ENCODE measurements at regions not wholly inside any gene's neighbourhood (a gene's known extent, or its start where the extent isn't known, plus 50 kb on each side); places are given as distances from the start of the nearest gene placed in this dataset.

- DNase-seq: no peak
Measured at GRCh38 chr2:550860-551567, 126.2 kb downstream of the TMEM18 start.

GRCh38 chr2:545711-546650, 131.2 kb downstream of the TMEM18 start:
- no peak for DNase-seq

GRCh38 chr2:545228-545627, 132.0 kb downstream of the TMEM18 start:
- no peak for DNase-seq

- no peak for DNase-seq
Measured at GRCh38 chr2:538646-539045, 138.6 kb downstream of the TMEM18 start.

DNA sequence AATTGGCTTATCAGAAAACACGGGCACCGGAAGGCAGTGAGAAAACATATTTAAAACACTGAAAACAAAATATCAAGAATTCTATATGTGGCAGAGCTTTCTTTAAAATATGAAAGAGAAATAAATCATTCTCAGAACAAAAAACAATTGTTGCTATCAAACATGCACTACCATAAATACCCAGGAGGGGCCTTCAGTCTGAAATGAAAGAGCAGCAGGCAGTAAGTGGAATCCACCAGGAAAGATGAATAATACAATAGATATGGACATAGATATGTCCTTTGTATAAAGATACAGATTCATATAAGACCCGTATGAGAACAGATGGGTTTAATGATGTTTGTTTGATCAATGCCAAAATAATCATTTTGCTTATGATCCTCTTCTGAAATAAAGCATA, 142.0 kb downstream of the TMEM18 start:
- DNase-seq: no peak

DNA sequence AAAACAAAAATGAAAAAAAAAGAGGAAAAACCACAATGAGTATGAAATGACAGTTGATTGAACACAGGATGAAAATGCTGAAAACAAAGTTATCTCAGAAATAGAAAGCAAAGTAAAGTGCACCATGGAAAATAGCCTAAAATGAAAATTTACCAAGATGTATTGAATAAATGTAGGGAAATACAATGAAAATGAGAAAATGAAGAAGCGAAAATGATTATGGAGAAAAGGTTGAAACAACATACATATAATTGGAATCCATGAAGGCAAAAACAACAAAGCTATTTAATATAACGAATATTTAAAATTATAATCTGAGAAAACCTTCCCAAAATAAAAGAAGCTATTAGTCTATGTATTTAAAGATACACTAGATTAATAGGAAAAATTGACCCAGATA, 147.4 kb downstream of the TMEM18 start:
- DNase-seq: no peak

DNA sequence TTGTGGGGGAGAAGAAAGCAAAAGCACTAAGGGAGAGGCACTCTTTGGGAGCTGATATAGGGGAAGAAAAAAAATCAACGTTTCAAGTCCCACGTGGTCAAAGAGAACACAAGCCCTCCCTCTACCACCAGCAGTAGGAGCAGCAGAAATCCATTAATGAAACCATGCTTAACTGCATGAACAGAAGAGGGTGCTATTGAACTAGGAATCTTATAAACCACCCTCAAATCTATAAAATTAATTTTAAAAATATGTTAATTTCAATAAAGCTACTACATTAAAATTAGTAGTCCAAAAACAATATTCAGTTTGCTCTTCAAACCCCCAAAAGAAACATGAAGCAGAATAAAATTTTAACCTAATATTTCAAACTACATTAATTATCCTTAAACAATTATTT, 147.8 kb downstream of the TMEM18 start:
- peak; percentile 58 for DNase-seq

DNA sequence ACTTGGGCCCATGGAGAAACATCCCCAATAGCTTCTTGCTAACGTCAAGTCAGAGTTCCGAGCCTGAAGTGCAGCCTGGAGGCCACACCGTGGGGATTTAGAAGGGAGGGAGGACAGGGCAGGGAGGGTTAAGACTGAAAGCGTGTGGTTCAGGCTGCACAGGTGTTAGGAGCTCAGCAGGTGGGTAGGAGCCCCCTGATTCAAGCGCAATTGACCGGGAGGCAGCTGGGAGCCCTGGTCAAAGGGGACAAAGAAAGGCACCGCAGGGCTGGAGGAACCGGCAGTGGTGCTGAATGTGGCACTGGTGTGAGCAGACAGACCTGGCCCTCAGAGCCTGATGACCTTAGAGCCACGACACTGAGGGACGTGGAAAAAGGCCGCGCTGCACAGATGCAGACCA, 149.6 kb downstream of the TMEM18 start:
- no peak for DNase-seq

- no peak for DNase-seq
Measured at GRCh38 chr2:526918-527317, 150.3 kb downstream of the TMEM18 start.

DNA sequence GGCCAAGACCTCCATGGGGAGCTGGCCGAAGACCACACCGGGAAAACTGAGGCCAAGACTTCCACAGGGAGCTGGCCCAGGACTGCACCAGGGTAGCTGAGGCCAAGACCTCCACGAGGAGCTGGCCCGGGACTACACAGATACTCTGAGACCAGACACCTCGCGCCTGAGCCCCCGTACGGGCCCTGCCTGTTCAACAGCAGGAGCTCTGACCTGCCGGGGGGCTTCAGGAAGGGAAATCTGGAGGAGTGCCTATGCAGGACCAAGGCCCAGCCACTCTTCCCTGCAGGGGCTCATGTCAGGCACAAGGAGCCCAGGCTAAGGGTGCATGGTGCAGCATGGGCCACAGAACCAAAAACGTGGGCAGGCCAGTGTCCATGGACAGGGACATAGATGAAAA, 151.6 kb downstream of the TMEM18 start:
- no peak for DNase-seq

DNA sequence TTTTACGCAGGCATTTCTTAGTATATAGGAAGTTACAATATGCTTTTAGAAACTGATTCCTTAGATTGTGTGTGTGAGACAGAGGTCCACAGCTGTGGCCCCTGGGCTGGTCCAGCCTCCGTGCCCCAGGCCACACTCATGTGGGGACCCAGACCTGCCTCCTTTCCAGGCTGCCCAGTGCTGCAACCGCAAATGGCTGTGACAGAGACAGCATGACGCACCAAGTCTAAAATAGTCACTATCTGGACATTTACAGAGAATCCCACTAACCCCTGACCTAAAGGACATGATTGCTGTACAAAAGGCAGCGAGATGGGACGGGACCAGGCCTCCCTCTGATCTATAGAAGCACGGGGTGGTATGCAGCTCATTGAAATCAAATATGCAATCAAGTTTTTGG, 152.2 kb downstream of the TMEM18 start:
- no peak for DNase-seq

GRCh38 chr2:524442-524841, 152.8 kb downstream of the TMEM18 start:
- DNase-seq: no peak

GRCh38 chr2:523698-524270, 153.4 kb downstream of the TMEM18 start:
- no peak for DNase-seq

DNA sequence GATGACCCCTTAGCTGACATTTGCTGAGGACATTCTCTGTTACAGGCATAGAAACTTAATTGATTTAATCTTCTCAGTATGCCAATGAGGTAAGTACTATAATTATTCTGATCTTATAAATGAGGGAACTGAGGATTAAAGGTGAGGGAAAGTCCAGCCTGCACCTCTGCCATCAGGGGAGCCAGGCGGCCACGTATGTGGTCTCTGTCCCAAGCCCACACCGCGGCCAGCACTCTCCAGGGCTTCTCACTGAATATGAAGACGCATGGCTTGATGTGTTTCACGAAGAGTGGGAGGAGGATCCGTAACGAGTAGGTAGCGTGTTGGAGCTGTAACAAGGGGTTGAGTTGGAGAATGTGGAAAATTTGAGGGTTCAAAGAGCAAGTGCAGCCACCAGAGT, 154.4 kb downstream of the TMEM18 start:
- no peak for DNase-seq

GRCh38 chr2:521853-522530, 155.2 kb downstream of the TMEM18 start:
- no peak for DNase-seq

GRCh38 chr2:520663-521340, 156.4 kb downstream of the TMEM18 start:
- no peak for DNase-seq

DNA sequence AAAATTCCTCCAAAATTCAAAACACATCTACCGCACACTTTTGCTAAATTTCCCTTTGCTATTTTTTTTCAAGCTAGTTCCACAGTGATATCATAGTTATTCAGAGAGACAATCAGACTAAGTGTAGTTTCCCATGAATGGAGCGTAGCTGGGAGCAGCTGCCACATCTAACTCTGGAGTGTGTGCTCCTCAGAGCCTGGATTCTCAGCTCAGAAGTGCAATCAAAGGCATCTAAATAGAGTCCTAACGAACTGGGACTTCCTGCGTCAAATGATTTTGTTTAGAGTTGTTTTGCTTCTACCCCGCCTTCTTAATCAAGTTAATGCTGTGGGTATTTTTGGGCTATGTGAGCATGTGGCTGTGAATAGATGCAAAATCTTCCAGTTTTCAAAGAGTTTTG, 160.3 kb downstream of the TMEM18 start:
- no peak for DNase-seq

GRCh38 chr2:516131-516530, 161.1 kb downstream of the TMEM18 start:
- DNase-seq: no peak

GRCh38 chr2:515441-516127, 161.6 kb downstream of the TMEM18 start:
- DNase-seq: no peak

DNA sequence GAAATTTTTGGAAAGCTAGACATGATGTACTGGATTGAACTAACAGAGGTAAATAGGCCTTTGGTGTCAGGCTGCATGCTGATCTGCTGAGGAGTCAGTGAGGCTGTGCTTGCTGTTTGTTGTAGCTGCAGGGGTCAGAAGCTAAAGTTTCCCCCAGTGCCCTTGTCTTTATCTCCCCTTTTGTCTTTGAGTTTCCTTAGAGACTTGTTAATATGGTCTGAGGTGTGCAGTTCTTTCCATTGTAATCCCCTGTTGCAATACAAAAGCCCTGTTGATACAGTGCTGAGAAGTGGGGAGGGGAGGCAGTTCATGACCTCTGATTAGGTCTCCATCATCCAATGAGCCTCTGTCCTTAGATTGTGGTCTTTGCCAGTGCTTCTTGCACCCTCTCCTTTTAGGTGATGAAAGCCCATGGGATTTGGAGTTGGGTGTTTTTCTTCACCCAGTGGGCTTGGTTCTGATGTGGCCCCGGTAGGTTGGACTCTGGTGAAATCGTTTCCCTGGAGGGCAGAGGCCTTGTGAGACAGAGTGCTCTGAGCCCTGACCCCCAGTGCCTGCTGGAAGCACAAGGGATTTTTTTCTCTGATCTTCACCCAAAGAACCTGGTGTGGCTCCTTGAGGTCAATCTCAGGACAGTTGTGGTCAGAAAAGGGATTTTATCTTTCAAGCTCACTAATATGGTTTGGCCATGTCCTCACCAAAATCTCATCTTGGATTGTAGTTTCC, 163.1 kb downstream of the TMEM18 start:
- no peak for DNase-seq

DNA sequence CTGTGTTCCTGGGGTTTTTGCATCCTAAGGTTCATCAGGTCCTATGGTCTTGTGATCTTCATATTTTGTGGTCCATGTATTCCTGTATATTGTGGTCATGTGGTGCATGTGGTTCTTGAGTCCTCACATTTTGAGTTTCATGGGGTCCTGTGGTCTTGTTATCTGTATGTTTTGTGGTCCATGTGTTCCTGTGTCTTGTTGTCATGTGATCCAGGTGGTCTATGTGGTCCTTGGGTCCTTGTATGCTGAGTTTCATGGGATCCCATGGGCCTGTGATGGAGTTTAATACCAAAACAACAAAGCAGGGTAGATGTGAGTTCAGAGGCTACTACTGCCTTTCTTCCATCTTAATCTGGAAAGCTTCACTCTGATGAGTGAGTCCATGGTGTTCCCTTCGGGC, 166.4 kb downstream of the TMEM18 start:
- DNase-seq: no peak
